HCT116 (cell line): ENCODE measurements at regions not wholly inside any gene's neighbourhood (a gene's known extent, or its start where the extent isn't known, plus 50 kb on each side); places are given as distances from the start of the nearest gene placed in this dataset.

Experiments used
- ATAC-seq: fragments of 200-7000 bp; cut with Tn5 transposase; 2 replicates; pipeline ENCODE4 v1.9.1; 2020; ENCODE audit warnings: mild to moderate bottlenecking, moderate library complexity
- BruUV-seq: library from RNA; stranded (reverse); fragments of 400-500 nt; replicated peaks from 2 replicates; lab custom pipeline; 2021; lab: Mats Ljungman, UMichigan
- CTCF ChIA-PET: fragments of 300-600 bp; sonication (Branson Sonifier 250); formaldehyde crosslinking; loops from one replicate; lab custom pipeline; 2021; ENCODE audit warnings: antibody characterized with exemption; lab: Charles Lee
- POLR2A ChIA-PET: fragments of 300-600, 350-600 bp; sonication (Branson Sonifier 250); formaldehyde crosslinking; loops from one replicate; lab custom pipeline; 2021; ENCODE audit warnings: antibody characterized with exemption; lab: Charles Lee
- RAD21 ChIA-PET, 2 experiments: fragments of 300-600 bp; sonication (Branson Sonifier 250); formaldehyde crosslinking; loops; one replicate each; lab custom pipeline; 2023; ENCODE audit warnings: low total read pairs in 2 of 2; ENCODE audit not compliant: uncharacterized antibody in 2 of 2, unreplicated experiment in 2 of 2, low non-redundant PET in 1 of 2; lab: Charles Lee
- DNase-seq: peaks from one replicate; pipeline ENCODE4 v3.0.0-alpha.2; 2010; ENCODE audit warnings: low read depth, low spot score
- H2AFZ ChIP-seq: fragments of 200-600 bp; shearing (Covaris generic), sonication (generic); 2 replicates; pipeline ENCODE4 v1.6.1; 2017; ENCODE audit warnings: low read depth, mixed run types, mixed read lengths, antibody characterized with exemption, low read length; ENCODE audit not compliant: poor library complexity, severe bottlenecking
- H3K27ac ChIP-seq: 2 replicates; pipeline ENCODE4 v1.5.1; 2012; ENCODE audit warnings: low read depth, low read length
- H3K27me3 ChIP-seq: fragments of 200-600 bp; sonication (generic); 2 replicates; pipeline ENCODE4 v1.6.1; 2016; ENCODE audit warnings: mixed run types, low read length, mixed read lengths; ENCODE audit not compliant: insufficient read depth
- H3K36me3 ChIP-seq, 2 experiments: fragments of 200-500 bp in 1 of 2; fragments of 200-600 bp in 1 of 2; sonication (Bioruptor generic) in 1 of 2; sonication (generic) in 1 of 2; 2 replicates each; pipeline versions ENCODE4 v1.5.1 to v1.6.1; 2014 to 2016; ENCODE audit warnings: low read length in 2 of 2, inconsistent platforms in 1 of 2, mixed read lengths in 1 of 2, mixed run types in 1 of 2; ENCODE audit not compliant: insufficient read depth in 2 of 2, control insufficient read depth in 1 of 2
- H3K4me1 ChIP-seq, 2 experiments: fragments of 200-600 bp in 1 of 2; sonication (generic) in 1 of 2; 2 replicates each; pipeline versions ENCODE4 v1.5.1 to v1.6.1; 2012 to 2017; ENCODE audit warnings: low read length in 2 of 2, inconsistent platforms in 1 of 2, mild to moderate bottlenecking in 1 of 2, mixed read lengths in 1 of 2, mixed run types in 1 of 2, moderate library complexity in 1 of 2; ENCODE audit not compliant: insufficient read depth in 2 of 2, control insufficient read depth in 1 of 2
- H3K4me2 ChIP-seq: fragments of 200-600 bp; sonication (generic); 2 replicates; pipeline ENCODE4 v1.6.1; 2017; ENCODE audit warnings: mixed run types, low read length, mixed read lengths
- H3K4me3 ChIP-seq, 2 experiments: fragments of 200-600 bp in 1 of 2; sonication (generic) in 1 of 2; replicated peaks in 1 of 2; 2 replicates each; pipeline ENCODE4 v1.5.1; 2011 to 2016; ENCODE audit warnings: low read length in 2 of 2, control low read depth in 1 of 2, low read depth in 1 of 2, mild to moderate bottlenecking in 1 of 2, mixed read lengths in 1 of 2, mixed run types in 1 of 2
- H3K79me2 ChIP-seq: fragments of 200-600 bp; sonication (generic); 2 replicates; pipeline ENCODE4 v1.6.1; 2017; ENCODE audit warnings: mild to moderate bottlenecking, mixed run types, low read length, moderate library complexity, mixed read lengths; ENCODE audit not compliant: insufficient read depth
- H3K9ac ChIP-seq: fragments of 200-600 bp; sonication (generic); 2 replicates; pipeline ENCODE4 v1.6.1; 2016; ENCODE audit warnings: low read length, mixed read lengths
- H3K9me2 ChIP-seq: fragments of 200-600 bp; sonication (generic), shearing (Covaris generic); 2 replicates; pipeline ENCODE4 v1.6.1; 2017; ENCODE audit warnings: mixed run types, mild to moderate bottlenecking, moderate library complexity; ENCODE audit not compliant: insufficient read depth
- H3K9me3 ChIP-seq, 2 experiments: fragments of 200-500 bp in 1 of 2; fragments of 200-600 bp in 1 of 2; sonication (Bioruptor generic) in 1 of 2; sonication (generic) in 1 of 2; 2 replicates each; pipeline ENCODE4 v1.6.1; 2014 to 2017; ENCODE audit warnings: low read length in 2 of 2, mixed read lengths in 2 of 2, inconsistent platforms in 1 of 2, low read depth in 1 of 2, mild to moderate bottlenecking in 1 of 2, mixed run types in 1 of 2, moderate library complexity in 1 of 2; ENCODE audit not compliant: control insufficient read depth in 1 of 2, insufficient read depth in 1 of 2
- H4K20me1 ChIP-seq: fragments of 200-600 bp; sonication (generic), shearing (Covaris generic); 2 replicates; pipeline ENCODE4 v1.6.1; 2017; ENCODE audit warnings: mixed run types, mild to moderate bottlenecking, moderate library complexity; ENCODE audit not compliant: insufficient read depth
- FOSL1 ChIP-seq: IDR thresholded peaks from 2 replicates; pipeline ENCODE4 v1.6.1; 2012; ENCODE audit warnings: low read depth
- intact Hi-C: fragments of 100-400 bp; cut with micrococcal nuclease; formaldehyde crosslinking; loops from 2 replicates; pipeline ENCODE4 v1.10.0; 2022
- TF ChIP-seq, protein P1 (sequence below): IDR thresholded peaks from 2 replicates; pipeline ENCODE4 v1.6.1; 2012; ENCODE audit warnings: low read depth
- TF ChIP-seq, protein P2 (sequence below): IDR thresholded peaks from 2 replicates; pipeline ENCODE4 v1.6.1; 2011; ENCODE audit warnings: mild to moderate bottlenecking, low read length, moderate library complexity; ENCODE audit not compliant: insufficient replicate concordance; ENCODE audit errors: extremely low read depth
- TF ChIP-seq, protein P3 (sequence below): IDR thresholded peaks from 2 replicates; pipeline ENCODE4 v1.6.1; 2012

DNA sequence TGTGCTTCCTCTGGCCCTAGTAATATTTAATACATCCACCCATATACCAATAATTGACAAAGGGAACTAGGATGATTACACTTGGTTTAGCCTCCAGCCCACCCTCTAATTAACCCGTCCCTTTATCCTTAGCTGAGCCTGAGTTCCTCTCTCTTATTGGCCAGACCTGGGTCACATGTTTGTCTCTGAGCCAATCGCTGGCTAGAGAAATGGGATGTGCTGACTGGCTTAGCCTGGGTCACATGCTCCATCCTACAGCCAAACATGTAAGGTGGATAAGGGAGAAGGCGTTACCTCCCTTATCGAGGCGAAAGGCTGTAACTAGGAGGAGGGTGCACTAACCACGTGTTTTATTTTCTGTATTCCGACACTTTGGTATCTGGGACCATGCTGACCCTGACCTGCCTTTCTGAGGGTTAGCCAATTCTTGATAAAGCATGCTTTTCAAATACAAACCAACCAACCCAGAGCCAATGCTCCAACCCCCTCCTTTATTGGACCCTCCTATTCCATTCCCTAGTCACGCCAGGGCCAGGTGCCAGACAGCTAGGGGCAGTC is 262.7 kb downstream of the PREX1 start:
- DNase-seq (peak; percentile 7), ATAC-seq (peak; percentile 49)
- no peaks in the 10 kb centered on the region for H3K36me3 ChIP-seq
- TF ChIP-seq, protein P1, sequence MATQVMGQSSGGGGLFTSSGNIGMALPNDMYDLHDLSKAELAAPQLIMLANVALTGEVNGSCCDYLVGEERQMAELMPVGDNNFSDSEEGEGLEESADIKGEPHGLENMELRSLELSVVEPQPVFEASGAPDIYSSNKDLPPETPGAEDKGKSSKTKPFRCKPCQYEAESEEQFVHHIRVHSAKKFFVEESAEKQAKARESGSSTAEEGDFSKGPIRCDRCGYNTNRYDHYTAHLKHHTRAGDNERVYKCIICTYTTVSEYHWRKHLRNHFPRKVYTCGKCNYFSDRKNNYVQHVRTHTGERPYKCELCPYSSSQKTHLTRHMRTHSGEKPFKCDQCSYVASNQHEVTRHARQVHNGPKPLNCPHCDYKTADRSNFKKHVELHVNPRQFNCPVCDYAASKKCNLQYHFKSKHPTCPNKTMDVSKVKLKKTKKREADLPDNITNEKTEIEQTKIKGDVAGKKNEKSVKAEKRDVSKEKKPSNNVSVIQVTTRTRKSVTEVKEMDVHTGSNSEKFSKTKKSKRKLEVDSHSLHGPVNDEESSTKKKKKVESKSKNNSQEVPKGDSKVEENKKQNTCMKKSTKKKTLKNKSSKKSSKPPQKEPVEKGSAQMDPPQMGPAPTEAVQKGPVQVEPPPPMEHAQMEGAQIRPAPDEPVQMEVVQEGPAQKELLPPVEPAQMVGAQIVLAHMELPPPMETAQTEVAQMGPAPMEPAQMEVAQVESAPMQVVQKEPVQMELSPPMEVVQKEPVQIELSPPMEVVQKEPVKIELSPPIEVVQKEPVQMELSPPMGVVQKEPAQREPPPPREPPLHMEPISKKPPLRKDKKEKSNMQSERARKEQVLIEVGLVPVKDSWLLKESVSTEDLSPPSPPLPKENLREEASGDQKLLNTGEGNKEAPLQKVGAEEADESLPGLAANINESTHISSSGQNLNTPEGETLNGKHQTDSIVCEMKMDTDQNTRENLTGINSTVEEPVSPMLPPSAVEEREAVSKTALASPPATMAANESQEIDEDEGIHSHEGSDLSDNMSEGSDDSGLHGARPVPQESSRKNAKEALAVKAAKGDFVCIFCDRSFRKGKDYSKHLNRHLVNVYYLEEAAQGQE, result no peak
- no peak for TF ChIP-seq FOSL1
- TF ChIP-seq, protein P2, sequence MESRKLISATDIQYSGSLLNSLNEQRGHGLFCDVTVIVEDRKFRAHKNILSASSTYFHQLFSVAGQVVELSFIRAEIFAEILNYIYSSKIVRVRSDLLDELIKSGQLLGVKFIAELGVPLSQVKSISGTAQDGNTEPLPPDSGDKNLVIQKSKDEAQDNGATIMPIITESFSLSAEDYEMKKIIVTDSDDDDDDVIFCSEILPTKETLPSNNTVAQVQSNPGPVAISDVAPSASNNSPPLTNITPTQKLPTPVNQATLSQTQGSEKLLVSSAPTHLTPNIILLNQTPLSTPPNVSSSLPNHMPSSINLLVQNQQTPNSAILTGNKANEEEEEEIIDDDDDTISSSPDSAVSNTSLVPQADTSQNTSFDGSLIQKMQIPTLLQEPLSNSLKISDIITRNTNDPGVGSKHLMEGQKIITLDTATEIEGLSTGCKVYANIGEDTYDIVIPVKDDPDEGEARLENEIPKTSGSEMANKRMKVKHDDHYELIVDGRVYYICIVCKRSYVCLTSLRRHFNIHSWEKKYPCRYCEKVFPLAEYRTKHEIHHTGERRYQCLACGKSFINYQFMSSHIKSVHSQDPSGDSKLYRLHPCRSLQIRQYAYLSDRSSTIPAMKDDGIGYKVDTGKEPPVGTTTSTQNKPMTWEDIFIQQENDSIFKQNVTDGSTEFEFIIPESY, result no peak
- TF ChIP-seq, protein P3, sequence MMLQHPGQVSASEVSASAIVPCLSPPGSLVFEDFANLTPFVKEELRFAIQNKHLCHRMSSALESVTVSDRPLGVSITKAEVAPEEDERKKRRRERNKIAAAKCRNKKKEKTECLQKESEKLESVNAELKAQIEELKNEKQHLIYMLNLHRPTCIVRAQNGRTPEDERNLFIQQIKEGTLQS, result no peak
- BruUV-seq, result no TSS peak
- intact Hi-C loops, result no loop called here
- H3K4me1 ChIP-seq, result no peaks in the 10 kb centered on the region
- H3K4me2 ChIP-seq, result no peak overlapping the region
- H3K27ac ChIP-seq, result no peak overlapping the region
- H3K27me3 ChIP-seq, result no peaks in the 10 kb centered on the region
- H2AFZ ChIP-seq, result no peak overlapping the region
- POLR2A ChIA-PET, result no interaction called here
- no peak overlapping the region for H3K9ac ChIP-seq
- H3K9me2 ChIP-seq, result no peaks in the 10 kb centered on the region
- H4K20me1 ChIP-seq, result no peaks in the 10 kb centered on the region
- H3K4me3 ChIP-seq, result no peak overlapping the region
- no peaks in the 10 kb centered on the region for H3K79me2 ChIP-seq
- CTCF ChIA-PET, result no interaction called here
- RAD21 ChIA-PET, result no interaction called here
- H3K9me3 ChIP-seq, result no peaks in the 10 kb centered on the region
